NCI-H69 (cell line): ENCODE measurements at regions not wholly inside any gene's neighbourhood (a gene's known extent, or its start where the extent isn't known, plus 50 kb on each side); places are given as distances from the start of the nearest gene placed in this dataset.

Experiments used
- DNase-seq: peaks from one replicate; lab custom pipeline; 2025; lab: John Stamatoyannopoulos, UW

GRCh38 chr5:2492476-2492875 is 259.0 kb downstream of the IRX2 start:
- no peak for DNase-seq

GRCh38 chr5:2491846-2492245 is 259.6 kb downstream of the IRX2 start:
- no peak for DNase-seq

- DNase-seq, result no peak
Measured at GRCh38 chr5:2489306-2489705, 262.2 kb downstream of the IRX2 start.

GRCh38 chr5:2488593-2488992 is 262.9 kb downstream of the IRX2 start:
- DNase-seq, result no peak

- no peak for DNase-seq
Measured at GRCh38 chr5:2487152-2487763, 264.2 kb downstream of the IRX2 start.

GRCh38 chr5:2486373-2486772 is 265.1 kb downstream of the IRX2 start:
- no peak for DNase-seq

- DNase-seq, result no peak
Measured at GRCh38 chr5:2482778-2483177, 268.7 kb downstream of the IRX2 start.

GRCh38 chr5:2480871-2481270 is 270.6 kb downstream of the IRX2 start:
- DNase-seq, result no peak

GRCh38 chr5:2475902-2476301 is 275.6 kb downstream of the IRX2 start:
- DNase-seq, result no peak

- DNase-seq, result no peak
Measured at GRCh38 chr5:2472670-2473069, 278.8 kb downstream of the IRX2 start.

GRCh38 chr5:2471152-2471879 is 280.2 kb downstream of the IRX2 start:
- no peak for DNase-seq

GRCh38 chr5:2466966-2467365 is 284.5 kb downstream of the IRX2 start:
- no peak for DNase-seq

- no peak for DNase-seq
Measured at GRCh38 chr5:2465383-2465782, 286.1 kb downstream of the IRX2 start.

- DNase-seq, result no peak
Measured at GRCh38 chr5:2464141-2464540, 287.3 kb downstream of the IRX2 start.

- no peak for DNase-seq
Measured at GRCh38 chr5:2461701-2462691, 289.5 kb downstream of the IRX2 start.

GRCh38 chr5:2460098-2460497 is 291.4 kb downstream of the IRX2 start:
- DNase-seq, result no peak

- DNase-seq, result no peak
Measured at GRCh38 chr5:2459251-2459650, 292.2 kb downstream of the IRX2 start.

GRCh38 chr5:2455878-2456277 is 295.6 kb downstream of the IRX2 start:
- no peak for DNase-seq

GRCh38 chr5:2454876-2455275 is 296.6 kb downstream of the IRX2 start:
- no peak for DNase-seq

- no peak for DNase-seq
Measured at GRCh38 chr5:2453781-2454180, 297.7 kb downstream of the IRX2 start.

GRCh38 chr5:2451100-2451499 is 300.4 kb downstream of the IRX2 start:
- no peak for DNase-seq

- no peak for DNase-seq
Measured at GRCh38 chr5:2442496-2443354, 308.8 kb downstream of the IRX2 start.
